Thyroid gland (tissue), 4 donors: ENCODE measurements at regions not wholly inside any gene's neighbourhood (a gene's known extent, or its start where the extent isn't known, plus 50 kb on each side); places are given as distances from the start of the nearest gene placed in this dataset.

Experiments
- DNase-seq, 2 donors: peaks; one replicate each; pipeline ENCODE4 v3.0.0-alpha.2; 2019
- H3K27ac ChIP-seq, 3 donors: fragments of 200-600 bp; sonication (generic); 1 replicate in 2 of 3; 2 replicates in 1 of 3; pipeline ENCODE4 v1.5.1; 2016 to 2019; ENCODE audit warnings: mild to moderate bottlenecking in 1 of 3, moderate library complexity in 1 of 3
- H3K27me3 ChIP-seq: fragments of 200-600 bp; sonication (generic); one replicate; pipeline ENCODE4 v1.5.1; 2019
- H3K36me3 ChIP-seq, 2 donors: fragments of 200-600 bp; sonication (generic); one replicate each; pipeline ENCODE4 v1.5.1; 2016 to 2019
- H3K4me1 ChIP-seq, 2 donors: fragments of 200-600 bp; sonication (generic); one replicate each; pipeline ENCODE4 v1.5.1; 2017 to 2019
- H3K4me3 ChIP-seq, 3 donors: fragments of 200-600 bp; sonication (generic); replicated peaks in 1 of 3; 1 replicate in 2 of 3; 2 replicates in 1 of 3; pipeline ENCODE4 v1.5.1; 2016; ENCODE audit warnings: mild to moderate bottlenecking in 1 of 3
- H3K9me3 ChIP-seq: fragments of 200-600 bp; sonication (generic); one replicate; pipeline ENCODE4 v1.5.1; 2017
- CTCF ChIP-seq, 6 experiments: fragments of 200-600 bp in 3 of 6; fragments of 450-650 bp in 3 of 6; sonication (generic) in 3 of 6; IDR thresholded peaks; one replicate each; pipeline ENCODE4 v1.5.1; 2016 to 2019; ENCODE audit warnings: antibody characterized with exemption in 6 of 6, mild to moderate bottlenecking in 2 of 6, inconsistent platforms in 1 of 6, moderate library complexity in 1 of 6
- POLR2A ChIP-seq, 2 donors: fragments of 450-650 bp; IDR thresholded peaks; one replicate each; pipeline ENCODE4 v1.6.1; 2017; ENCODE audit warnings: antibody characterized with exemption in 2 of 2, mild to moderate bottlenecking in 2 of 2, moderate library complexity in 1 of 2
- WGBS, 2 donors: methylation state at CpG; one replicate each; pipeline ENCODE4 v1.1.5; 2017; 5-methylcytosine and 5-hydroxymethylcytosine counted together
- intact Hi-C: fragments of 100-400 bp; cut with DNase I; formaldehyde crosslinking; loops from one replicate; pipeline ENCODE4 v1.15.1; 2023

DNA sequence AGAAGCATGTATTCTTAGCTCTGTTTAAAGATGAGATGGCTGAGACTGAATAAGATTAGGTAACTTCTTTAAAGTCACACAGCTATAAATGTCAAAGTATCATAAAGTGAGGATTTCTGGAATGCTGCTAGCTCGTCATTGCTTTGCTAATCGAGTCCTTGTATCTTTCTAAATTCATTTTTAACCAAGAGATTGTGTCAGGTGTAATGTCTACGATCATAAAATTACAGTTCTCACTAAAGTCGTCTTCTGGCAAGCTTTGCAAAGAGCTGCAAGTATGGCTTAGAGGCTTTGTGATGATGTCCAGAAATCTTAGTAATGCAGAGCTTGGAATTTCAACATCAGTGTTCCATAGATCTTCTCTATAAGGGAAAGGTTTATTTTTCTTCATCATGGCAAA is 569.8 kb downstream of the LMO4 start:
- Histone ChIP-seq H3K27ac (no peak overlapping the region), H3K4me1 (peaks cover 0 to 7% of the 10 kb centered on the region in 2 donors), H3K36me3 (no peaks in the 10 kb centered on the region), H3K27me3 (no peaks in the 10 kb centered on the region), H3K9me3 (no peaks in the 10 kb centered on the region), H3K4me3 (no peak overlapping the region)
- intact Hi-C loops: no loop called here
- no peak for DNase-seq
- TF ChIP-seq POLR2A (IDR thresholded peaks at IDR 0.05) (no peak), CTCF (IDR thresholded peaks at IDR 0.05) (no peak)
- WGBS, 2 donors: 79 to 81% methylated on average over 4 of the region's 4 CpGs

DNA sequence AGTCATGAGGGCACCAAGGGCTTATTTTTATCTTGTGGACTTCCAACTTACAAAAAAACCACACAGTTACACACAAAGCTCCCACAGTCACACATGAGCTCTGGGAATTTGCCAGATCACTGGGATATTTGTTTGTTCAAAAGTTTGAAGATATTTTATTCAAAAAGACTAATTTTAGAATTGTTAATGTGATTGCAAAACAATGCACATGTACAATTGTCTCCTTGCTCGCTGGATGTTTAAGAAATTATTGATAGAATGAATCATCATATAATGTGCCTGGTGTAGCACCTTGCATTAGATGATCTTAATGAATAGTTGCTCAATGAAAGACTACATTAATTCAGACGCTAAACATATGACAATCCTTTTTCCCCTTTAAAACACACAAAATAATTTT is 570.3 kb downstream of the LMO4 start:
- Histone ChIP-seq H3K27ac (no peak overlapping the region), H3K4me1 (peaks cover 0 to 7% of the 10 kb centered on the region in 2 donors), H3K36me3 (no peaks in the 10 kb centered on the region), H3K4me3 (no peak overlapping the region), H3K27me3 (no peaks in the 10 kb centered on the region), H3K9me3 (no peaks in the 10 kb centered on the region)
- TF ChIP-seq CTCF (IDR thresholded peaks at IDR 0.05): no peak
- TF ChIP-seq POLR2A (IDR thresholded peaks at IDR 0.05): no peak
- whole genome bisulfite sequencing, 2 donors: 42 to 63% methylated on average over 2 of the region's 2 CpGs
- DNase-seq: no peak
- intact Hi-C loops: no loop called here

DNA sequence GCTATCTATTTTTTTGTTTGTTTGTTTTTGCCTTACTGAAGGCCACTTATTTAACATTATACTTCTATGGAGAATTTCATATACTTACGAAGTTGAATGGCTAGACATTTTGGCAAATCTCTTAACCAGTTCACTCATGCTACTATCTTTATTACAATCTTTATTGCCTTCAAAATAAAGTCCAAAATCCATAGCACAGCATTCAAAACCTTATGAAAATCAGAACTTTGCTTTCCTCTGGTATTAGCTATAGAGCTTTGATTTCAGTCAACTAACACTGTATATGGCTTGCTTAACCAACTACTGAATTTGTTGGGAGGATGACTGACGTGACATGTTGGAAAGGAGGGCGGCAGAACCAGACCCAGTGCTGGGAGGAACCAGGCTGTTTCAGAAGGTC is 571.1 kb downstream of the LMO4 start:
- intact Hi-C loops: no loop called here
- H3K4me1 ChIP-seq: peaks cover 0 to 7% of the 10 kb centered on the region in 2 donors
- H3K27me3 ChIP-seq: no peaks in the 10 kb centered on the region
- no peak overlapping the region for H3K27ac ChIP-seq
- H3K4me3 ChIP-seq: no peak overlapping the region
- DNase-seq: no peak
- TF ChIP-seq POLR2A (IDR thresholded peaks at IDR 0.05): no peak
- TF ChIP-seq CTCF (IDR thresholded peaks at IDR 0.05): no peak
- no peaks in the 10 kb centered on the region for H3K36me3 ChIP-seq
- 92 to 94% methylated on average over 3 of the region's 3 CpGs for WGBS, 2 donors
- no peaks in the 10 kb centered on the region for H3K9me3 ChIP-seq

- Histone ChIP-seq H3K27me3 (no peaks in the 10 kb centered on the region), H3K4me3 (no peak overlapping the region), H3K27ac (no peak overlapping the region), H3K36me3 (no peaks in the 10 kb centered on the region), H3K4me1 (peaks cover 0 to 7% of the 10 kb centered on the region in 2 donors), H3K9me3 (no peaks in the 10 kb centered on the region)
- TF ChIP-seq CTCF (IDR thresholded peaks at IDR 0.05) (no peak), POLR2A (IDR thresholded peaks at IDR 0.05) (no peak)
- whole genome bisulfite sequencing, 2 donors: 32 to 56% methylated on average over 4 of the region's 4 CpGs
- intact Hi-C loops: no loop called here
- no peak for DNase-seq
These were observed 574.1 kb downstream of the LMO4 start for GRCh38 chr1:87902830-87903229.

GRCh38 chr1:87903242-87903641 is 574.6 kb downstream of the LMO4 start:
- H3K4me3 ChIP-seq: no peak overlapping the region
- intact Hi-C loops: no loop called here
- H3K27me3 ChIP-seq: no peaks in the 10 kb centered on the region
- no peaks in the 10 kb centered on the region for H3K9me3 ChIP-seq
- H3K36me3 ChIP-seq: no peaks in the 10 kb centered on the region
- no peak overlapping the region for H3K27ac ChIP-seq
- no peak for TF ChIP-seq POLR2A (IDR thresholded peaks at IDR 0.05)
- TF ChIP-seq CTCF (IDR thresholded peaks at IDR 0.05): no peak
- H3K4me1 ChIP-seq: peaks cover 0 to 7% of the 10 kb centered on the region in 2 donors
- no peak for DNase-seq
